ENCODE measurements at regions not wholly inside any gene's neighbourhood (a gene's known extent, or its start where the extent isn't known, plus 50 kb on each side); places are given as distances from the start of the nearest gene placed in this dataset.

DNA sequence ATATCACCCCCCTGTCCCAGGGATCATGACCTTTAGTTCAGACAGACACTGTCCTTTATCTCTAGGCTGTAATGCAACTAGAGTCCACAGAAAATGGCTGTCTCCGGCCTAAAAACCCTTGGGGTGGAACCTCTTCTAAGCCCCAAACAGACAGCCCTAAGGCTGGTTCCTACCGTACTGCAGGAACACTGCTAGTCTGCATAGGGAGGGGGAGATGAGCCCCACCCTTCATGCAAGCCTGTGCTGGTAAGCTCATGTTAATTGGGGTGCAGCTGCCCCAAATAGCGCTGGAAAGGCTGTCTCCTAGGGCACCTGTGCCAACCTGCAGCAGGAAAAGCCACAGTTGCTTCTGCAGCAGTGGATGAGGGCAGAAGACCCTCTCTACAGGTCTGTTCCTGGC lies 252.1 kb upstream of the MDFIC2 start:
- H3K36me3 Mint-ChIP-seq: no peaks in the 10 kb centered on the region
- peaks cover 32% of the 10 kb centered on the region for H3K27me3 Mint-ChIP-seq
- peak; percentile 12 for ATAC-seq
- no peak overlapping the region for H3K27ac Mint-ChIP-seq
- peaks cover 6% of the 10 kb centered on the region for H3K9me3 Mint-ChIP-seq
- H3K4me3 Mint-ChIP-seq: no peak overlapping the region
- H3K4me1 Mint-ChIP-seq: peaks cover 5% of the 10 kb centered on the region

DNA sequence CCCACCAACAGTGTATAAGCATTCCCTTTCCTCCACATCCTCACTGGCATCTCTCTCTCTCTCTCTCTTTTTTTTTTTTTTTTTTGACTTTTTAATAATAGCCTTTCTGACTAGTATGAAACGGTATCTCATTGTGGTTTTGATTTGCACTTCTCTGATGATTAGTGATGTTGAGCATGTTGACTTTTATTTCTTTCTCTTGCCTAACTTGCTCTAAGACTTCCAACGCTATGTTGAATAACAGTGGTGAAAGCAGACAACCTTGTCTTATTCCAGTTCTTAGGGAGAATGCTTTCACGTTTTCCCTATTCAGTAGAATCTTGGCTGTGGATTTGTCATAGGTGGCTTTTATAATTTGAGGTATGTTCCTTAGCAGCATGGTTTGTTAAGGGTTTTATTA lies 249.4 kb upstream of the MDFIC2 start:
- peaks cover 6% of the 10 kb centered on the region for H3K9me3 Mint-ChIP-seq
- H3K27me3 Mint-ChIP-seq: peaks cover 36% of the 10 kb centered on the region
- H3K36me3 Mint-ChIP-seq: no peaks in the 10 kb centered on the region
- no peak overlapping the region for H3K27ac Mint-ChIP-seq
- no peak overlapping the region for H3K4me3 Mint-ChIP-seq
- no peak for ATAC-seq
- no peaks in the 10 kb centered on the region for H3K4me1 Mint-ChIP-seq

DNA sequence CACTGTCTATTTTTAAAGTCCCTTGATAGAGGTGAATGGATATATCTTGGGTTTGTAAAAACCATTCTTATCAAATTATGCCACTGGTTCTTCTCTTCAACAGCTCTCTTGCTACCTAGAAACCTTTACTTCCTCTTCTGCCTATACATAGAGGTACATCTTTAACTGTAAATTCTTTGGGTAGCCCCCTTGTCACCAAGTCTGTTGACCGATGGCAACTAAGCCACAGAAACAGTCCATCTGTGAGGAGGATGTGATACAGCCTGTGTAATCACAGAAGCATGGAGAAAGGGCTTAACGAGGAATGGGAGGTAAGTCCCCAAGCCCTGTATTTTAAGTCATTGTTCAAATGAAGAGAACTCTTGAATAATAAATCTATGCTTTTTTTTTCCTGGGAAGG lies 246.5 kb upstream of the MDFIC2 start:
- no peak overlapping the region for H3K27ac Mint-ChIP-seq
- peaks cover 3% of the 10 kb centered on the region for H3K9me3 Mint-ChIP-seq
- no peaks in the 10 kb centered on the region for H3K4me1 Mint-ChIP-seq
- ATAC-seq: peak; percentile 70
- no peaks in the 10 kb centered on the region for H3K36me3 Mint-ChIP-seq
- H3K4me3 Mint-ChIP-seq: no peak overlapping the region
- H3K27me3 Mint-ChIP-seq: peaks cover 37% of the 10 kb centered on the region

DNA sequence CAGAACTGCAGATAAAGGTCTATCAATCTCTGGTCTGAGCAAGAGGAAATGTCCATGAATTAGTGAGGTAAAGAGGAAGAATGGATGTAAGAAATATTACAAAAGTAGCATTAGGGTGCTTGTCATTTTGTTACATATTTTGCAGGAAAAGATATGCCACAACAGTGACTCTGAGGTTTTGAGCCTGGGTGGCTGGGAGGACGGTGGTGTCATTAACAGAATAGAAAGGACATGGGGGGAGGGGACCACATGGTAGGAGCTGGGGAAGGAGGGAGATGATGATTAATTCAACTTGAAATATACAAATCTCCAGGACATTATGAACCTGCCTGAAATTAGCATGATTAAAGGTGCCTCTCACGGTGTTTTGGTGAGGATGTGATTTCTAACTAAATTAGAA lies 245.5 kb upstream of the MDFIC2 start:
- Mint-ChIP-seq H3K27me3 (peaks cover 27% of the 10 kb centered on the region), H3K27ac (no peak overlapping the region), H3K36me3 (no peaks in the 10 kb centered on the region), H3K4me1 (no peaks in the 10 kb centered on the region), H3K9me3 (no peaks in the 10 kb centered on the region), H3K4me3 (no peak overlapping the region)
- no peak for ATAC-seq

DNA sequence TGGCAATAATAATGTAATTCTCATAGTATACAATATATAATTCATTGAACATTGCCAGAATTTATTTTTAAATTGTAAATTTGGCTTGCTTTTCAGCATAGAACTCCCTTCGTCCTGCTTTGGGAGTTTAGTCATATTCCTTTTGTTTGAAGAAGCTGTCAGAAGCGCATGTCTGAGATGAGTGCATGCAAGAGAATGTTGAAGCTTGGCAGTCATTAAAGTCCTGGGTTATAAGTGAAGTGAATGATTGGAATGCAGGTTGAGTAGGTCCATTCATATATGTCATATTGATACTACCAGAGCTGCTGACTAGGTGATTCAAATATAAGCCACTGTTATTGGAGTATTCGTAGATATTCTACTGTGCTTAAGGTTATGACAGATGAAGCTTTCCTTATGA lies 243.6 kb upstream of the MDFIC2 start:
- ATAC-seq: no peak
- Mint-ChIP-seq H3K27ac (no peak overlapping the region), H3K4me1 (no peaks in the 10 kb centered on the region), H3K9me3 (no peaks in the 10 kb centered on the region), H3K36me3 (no peaks in the 10 kb centered on the region), H3K27me3 (peaks cover 14% of the 10 kb centered on the region), H3K4me3 (no peak overlapping the region)

DNA sequence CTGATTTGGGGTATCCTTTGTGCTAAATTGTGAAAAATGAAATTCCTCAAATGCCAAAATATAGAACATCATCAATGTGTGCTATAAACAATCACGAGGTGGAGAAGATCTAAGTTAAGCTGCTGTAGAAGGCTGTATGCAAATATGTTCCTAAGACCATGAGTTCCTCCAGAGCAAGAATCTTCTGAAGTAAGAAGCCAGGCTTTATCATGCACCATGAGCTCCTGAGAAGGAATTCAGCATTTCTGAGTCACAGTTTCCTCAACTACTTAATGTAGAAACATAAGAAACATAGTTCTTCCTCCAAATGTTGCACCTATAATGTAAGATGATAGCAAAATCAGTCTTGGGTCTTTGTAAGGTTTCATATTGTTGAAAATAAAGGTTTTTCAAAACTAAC lies 241.7 kb upstream of the MDFIC2 start:
- Mint-ChIP-seq H3K4me1 (no peaks in the 10 kb centered on the region), H3K36me3 (no peaks in the 10 kb centered on the region), H3K4me3 (no peak overlapping the region), H3K27ac (no peak overlapping the region), H3K27me3 (peaks cover 14% of the 10 kb centered on the region), H3K9me3 (no peaks in the 10 kb centered on the region)
- no peak for ATAC-seq

DNA sequence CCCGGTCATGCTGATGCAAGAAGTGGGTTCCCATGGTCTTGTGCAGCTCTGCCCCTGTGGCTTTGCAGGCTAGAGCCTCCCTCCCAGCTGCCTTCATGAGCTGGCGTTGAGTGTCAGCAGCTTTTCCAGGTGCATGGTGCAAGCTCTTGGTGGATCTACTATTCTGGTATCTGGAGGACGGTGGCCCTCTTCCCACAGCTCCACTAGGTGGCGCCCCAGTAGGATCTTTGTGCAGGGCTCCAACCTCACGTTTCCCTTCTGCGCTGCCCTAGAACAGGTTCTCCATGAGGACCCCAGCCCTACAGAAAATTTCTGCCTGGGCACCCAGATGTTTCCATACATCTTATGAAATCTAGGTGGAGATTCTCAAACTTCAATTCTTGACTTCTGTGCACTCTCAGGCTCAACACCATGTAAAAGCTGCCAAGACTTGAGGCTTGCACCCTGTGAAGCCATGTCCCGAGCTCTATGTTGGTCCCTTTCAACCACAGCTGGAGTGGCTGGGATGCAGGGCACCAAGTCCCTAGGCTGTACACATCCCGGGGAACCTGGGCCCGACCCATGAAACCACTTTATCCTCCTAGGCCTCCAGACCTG lies 238.4 kb upstream of the MDFIC2 start:
- Mint-ChIP-seq H3K9me3 (no peaks in the 10 kb centered on the region), H3K36me3 (no peaks in the 10 kb centered on the region), H3K4me3 (no peak overlapping the region), H3K27me3 (no peaks in the 10 kb centered on the region), H3K4me1 (no peaks in the 10 kb centered on the region), H3K27ac (no peak overlapping the region)
- ATAC-seq: peak; percentile 62

DNA sequence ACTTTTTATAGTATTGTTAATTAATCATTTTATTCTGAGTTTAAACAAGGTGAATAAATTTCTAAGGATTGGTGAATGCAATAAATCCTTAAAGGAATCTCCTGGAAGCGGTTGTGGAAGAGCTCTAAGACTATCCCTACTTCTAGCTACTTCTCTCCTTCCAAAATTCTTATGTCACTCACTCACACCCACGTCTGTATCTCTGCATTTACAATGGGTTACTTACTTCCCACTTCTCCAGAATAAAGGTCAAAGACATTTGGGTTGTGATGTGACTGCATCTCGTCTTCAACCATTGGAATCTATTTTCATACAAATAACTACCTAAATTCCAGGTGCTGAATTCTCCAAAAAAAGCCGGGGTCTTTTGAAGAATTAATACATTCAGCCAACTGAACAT lies 234.2 kb upstream of the MDFIC2 start:
- Mint-ChIP-seq H3K27me3 (no peaks in the 10 kb centered on the region), H3K4me3 (no peak overlapping the region), H3K36me3 (no peaks in the 10 kb centered on the region), H3K9me3 (no peaks in the 10 kb centered on the region), H3K27ac (no peak overlapping the region), H3K4me1 (no peaks in the 10 kb centered on the region)
- ATAC-seq: no peak

DNA sequence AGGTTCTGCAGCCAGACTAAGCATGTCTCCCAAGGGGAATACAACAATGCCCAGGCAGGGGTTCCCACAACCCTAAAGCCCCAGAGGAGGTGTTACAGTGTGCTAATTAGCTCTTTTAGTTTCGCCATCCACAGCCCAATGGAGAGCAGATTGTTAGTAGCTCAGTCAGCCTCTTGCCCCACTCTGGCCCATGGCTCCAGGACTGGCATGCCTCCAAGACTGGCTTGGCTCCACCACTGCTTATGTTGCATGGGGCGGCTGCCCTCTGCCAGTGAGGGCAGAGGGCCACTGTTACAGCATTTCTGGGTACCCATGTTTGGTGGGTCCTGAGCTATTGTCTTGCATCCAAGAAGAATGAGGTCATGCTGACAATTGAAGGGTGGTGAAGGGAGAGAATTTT lies 231.1 kb upstream of the MDFIC2 start:
- Mint-ChIP-seq H3K27ac (no peak overlapping the region), H3K27me3 (peaks cover 18% of the 10 kb centered on the region), H3K36me3 (no peaks in the 10 kb centered on the region), H3K4me1 (no peaks in the 10 kb centered on the region), H3K4me3 (no peak overlapping the region), H3K9me3 (no peaks in the 10 kb centered on the region)
- ATAC-seq: no peak

DNA sequence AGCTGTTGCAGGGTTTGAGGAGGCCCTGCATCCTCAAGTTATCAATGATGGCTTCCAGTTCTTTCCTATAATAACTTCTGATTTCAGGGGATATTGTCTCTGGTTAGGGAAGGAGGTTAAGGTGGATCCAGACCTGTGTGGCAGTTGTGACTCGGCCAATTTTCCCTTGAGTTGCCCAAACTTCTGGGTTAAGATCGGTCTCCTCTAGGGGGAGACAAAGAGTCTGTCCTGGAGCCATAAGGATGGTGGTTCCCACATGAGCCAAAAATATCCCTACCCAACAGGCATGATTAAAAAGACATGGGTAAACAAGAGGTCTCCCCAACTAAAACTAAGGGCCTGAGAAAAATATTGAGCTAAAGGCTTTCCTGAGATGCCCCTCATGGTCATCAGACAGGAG lies 227.5 kb upstream of the MDFIC2 start:
- no peak overlapping the region for H3K27ac Mint-ChIP-seq
- no peaks in the 10 kb centered on the region for H3K9me3 Mint-ChIP-seq
- no peaks in the 10 kb centered on the region for H3K36me3 Mint-ChIP-seq
- H3K27me3 Mint-ChIP-seq: peaks cover 29% of the 10 kb centered on the region
- no peaks in the 10 kb centered on the region for H3K4me1 Mint-ChIP-seq
- ATAC-seq: no peak
- no peak overlapping the region for H3K4me3 Mint-ChIP-seq

DNA sequence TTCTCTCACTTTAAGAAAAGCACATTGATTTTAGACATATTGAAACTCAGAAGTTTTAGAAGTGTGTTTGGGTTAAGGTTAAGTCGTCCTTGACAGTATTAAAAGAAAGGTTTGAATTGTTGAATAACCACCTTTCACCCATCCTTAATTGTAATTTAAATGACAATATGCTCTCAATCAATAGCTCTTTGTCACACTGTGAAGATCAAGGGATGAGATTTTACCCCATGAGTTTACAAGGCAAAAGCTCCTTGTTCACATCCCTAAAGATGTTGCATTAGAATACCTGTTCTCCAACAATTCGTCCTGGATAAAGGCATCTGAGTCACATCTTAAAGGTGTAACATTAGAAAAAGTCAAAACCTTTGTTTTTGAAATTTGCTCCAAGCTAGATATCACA lies 220.4 kb upstream of the MDFIC2 start:
- ATAC-seq: no peak
- no peaks in the 10 kb centered on the region for H3K36me3 Mint-ChIP-seq
- no peak overlapping the region for H3K4me3 Mint-ChIP-seq
- H3K27me3 Mint-ChIP-seq: peaks cover 11% of the 10 kb centered on the region
- no peak overlapping the region for H3K27ac Mint-ChIP-seq
- H3K9me3 Mint-ChIP-seq: no peaks in the 10 kb centered on the region
- no peaks in the 10 kb centered on the region for H3K4me1 Mint-ChIP-seq

DNA sequence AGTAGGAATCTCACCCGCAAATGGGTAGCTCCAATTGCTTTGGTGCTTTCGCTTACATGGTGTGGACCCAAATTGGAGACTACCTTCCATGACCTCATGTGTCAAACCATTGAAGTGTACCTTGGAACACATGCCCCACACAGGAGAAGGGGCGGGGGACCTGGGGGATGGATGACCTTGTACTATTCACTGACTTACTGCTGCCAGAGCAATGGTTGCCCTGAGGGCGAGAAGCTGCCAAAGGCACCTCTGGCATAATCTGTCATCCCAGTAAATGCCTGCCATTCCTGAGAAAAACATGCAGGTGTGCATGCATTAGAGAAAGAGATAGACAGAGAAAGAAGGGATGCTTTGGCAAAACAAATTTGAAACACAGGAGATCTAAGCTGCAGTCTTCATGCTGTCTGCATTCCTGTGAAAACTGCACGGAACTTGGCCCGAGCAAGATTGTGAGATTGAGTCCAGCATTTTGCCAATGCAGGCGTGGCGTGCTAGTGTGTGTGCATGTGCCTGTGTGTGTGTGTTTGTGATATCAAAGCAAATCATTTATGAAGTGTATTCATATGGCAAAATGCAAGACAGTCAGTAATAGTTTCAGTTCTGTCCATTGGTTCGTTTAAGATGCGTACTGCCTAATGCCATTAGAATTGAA lies 219.5 kb upstream of the MDFIC2 start:
- Mint-ChIP-seq H3K4me1 (no peaks in the 10 kb centered on the region), H3K27me3 (peaks cover 2% of the 10 kb centered on the region), H3K4me3 (no peak overlapping the region), H3K27ac (no peak overlapping the region), H3K9me3 (no peaks in the 10 kb centered on the region), H3K36me3 (no peaks in the 10 kb centered on the region)
- no peak for ATAC-seq

DNA sequence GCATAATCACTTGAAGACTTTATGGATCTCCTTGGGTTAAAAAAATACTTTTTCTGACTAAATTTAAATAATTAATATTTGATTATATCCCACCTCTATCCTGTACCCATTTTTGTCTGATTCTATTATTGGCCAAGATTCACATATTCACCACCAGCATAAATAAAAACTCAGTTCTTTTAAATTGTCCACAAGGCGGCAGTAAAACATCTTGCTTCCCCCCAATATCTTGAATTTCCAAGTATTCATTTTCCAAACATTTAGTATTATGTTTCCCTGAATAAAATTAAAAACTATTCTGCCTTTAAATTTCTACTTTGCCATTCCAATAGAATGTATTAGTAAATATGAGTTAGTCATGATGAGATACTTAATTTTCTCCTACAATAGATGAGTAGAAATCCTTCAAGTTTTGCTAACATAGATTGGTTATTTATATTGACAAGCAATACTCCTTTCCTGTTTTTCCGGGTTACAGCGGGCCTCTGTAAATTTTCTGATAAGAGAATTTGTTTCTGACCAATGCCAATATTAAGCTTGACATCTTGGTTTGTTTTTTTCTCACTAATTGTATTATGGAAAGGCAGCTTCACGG lies 218.7 kb upstream of the MDFIC2 start:
- no peaks in the 10 kb centered on the region for H3K9me3 Mint-ChIP-seq
- no peak overlapping the region for H3K27ac Mint-ChIP-seq
- no peaks in the 10 kb centered on the region for H3K36me3 Mint-ChIP-seq
- no peak for ATAC-seq
- no peak overlapping the region for H3K4me3 Mint-ChIP-seq
- no peaks in the 10 kb centered on the region for H3K4me1 Mint-ChIP-seq
- H3K27me3 Mint-ChIP-seq: no peaks in the 10 kb centered on the region

DNA sequence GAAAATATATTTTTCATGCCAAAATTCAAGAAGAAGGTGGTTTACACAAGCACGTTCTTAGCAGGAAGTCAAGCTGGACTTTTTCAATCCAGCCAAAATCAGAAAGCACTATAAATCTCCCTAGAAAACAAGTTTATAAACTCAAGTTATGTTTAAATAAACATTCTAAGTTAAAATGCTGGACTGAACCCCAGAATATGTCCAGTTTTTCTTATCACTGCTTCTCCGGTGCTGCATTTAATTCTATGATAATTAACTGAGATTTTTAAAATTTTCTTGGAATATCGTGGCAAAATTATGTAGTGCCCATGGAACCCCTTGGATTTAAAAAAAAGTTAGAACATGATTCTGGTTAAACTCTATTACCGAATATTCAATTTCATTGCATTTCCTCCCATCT lies 218.2 kb upstream of the MDFIC2 start:
- Mint-ChIP-seq H3K27ac (no peak overlapping the region), H3K9me3 (no peaks in the 10 kb centered on the region), H3K4me1 (no peaks in the 10 kb centered on the region), H3K27me3 (no peaks in the 10 kb centered on the region), H3K4me3 (no peak overlapping the region), H3K36me3 (no peaks in the 10 kb centered on the region)
- no peak for ATAC-seq

DNA sequence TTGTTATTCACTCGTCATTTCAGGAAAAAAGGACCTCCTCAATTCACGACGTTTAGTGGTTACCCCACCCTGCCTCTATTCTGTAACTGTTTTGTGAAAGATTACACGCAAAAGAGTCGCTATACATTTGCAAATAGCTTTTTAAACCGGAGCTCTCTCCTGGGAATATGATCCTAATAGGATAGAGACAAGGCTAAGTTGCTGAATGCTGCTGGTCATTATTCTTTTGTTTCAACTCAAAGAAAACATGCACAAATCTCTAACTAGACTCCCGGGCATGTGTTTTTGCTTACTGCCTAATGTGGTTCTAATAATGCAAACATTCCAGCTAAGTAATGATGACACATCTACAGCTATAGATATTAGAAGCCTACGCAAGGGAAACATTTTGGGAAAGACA lies 214.6 kb upstream of the MDFIC2 start:
- H3K9me3 Mint-ChIP-seq: no peaks in the 10 kb centered on the region
- no peak overlapping the region for H3K27ac Mint-ChIP-seq
- H3K27me3 Mint-ChIP-seq: no peaks in the 10 kb centered on the region
- H3K36me3 Mint-ChIP-seq: no peaks in the 10 kb centered on the region
- no peak overlapping the region for H3K4me3 Mint-ChIP-seq
- ATAC-seq: no peak
- no peaks in the 10 kb centered on the region for H3K4me1 Mint-ChIP-seq

DNA sequence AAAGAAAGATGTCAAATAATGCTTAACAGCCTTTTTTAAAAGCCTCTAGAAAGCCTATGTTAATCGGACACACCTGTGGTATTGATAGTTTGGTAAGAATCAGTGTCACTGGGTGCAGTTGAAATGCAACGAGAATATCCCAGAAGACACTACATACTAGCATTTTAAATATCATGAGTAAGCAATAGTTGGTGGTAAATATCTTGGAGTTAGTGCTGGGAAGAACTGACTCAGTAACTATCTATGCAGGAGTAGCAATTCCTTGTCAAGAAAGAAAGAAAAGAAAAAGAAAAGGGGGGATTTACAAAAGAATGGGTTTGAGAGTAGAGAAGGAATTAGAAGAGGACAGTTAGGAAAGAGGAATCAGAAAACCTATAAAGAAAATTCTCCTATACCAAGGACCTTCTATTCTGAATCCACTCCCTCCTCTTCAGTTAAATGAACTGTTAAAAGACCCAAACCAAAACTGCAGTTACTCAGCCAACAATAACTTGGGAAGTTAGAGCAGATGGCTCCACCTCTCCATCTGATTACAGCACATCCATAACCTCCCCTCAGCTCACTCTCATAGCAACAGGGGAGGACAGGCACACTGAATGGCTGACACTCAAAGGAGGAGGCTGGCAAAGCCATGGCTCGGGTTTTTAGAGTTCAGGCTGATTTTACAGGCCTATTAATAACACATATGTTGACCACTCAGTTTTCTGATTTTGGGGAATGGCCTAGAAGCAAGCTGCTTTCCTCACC lies 207.6 kb upstream of the MDFIC2 start:
- H3K36me3 Mint-ChIP-seq: no peaks in the 10 kb centered on the region
- ATAC-seq: no peak
- H3K27me3 Mint-ChIP-seq: peaks cover 13% of the 10 kb centered on the region
- no peak overlapping the region for H3K27ac Mint-ChIP-seq
- H3K4me1 Mint-ChIP-seq: no peaks in the 10 kb centered on the region
- no peaks in the 10 kb centered on the region for H3K9me3 Mint-ChIP-seq
- no peak overlapping the region for H3K4me3 Mint-ChIP-seq
